NCI-H2227 treated with DMSO at 0.1 percent for 48 hours (cell line): ENCODE measurements at regions not wholly inside any gene's neighbourhood (a gene's known extent, or its start where the extent isn't known, plus 50 kb on each side); places are given as distances from the start of the nearest gene placed in this dataset.
A peak's percentile ranks its signal among the peaks of the same experiment; 100 is the strongest.

Experiments used
- DNase-seq: peaks from one replicate; lab custom pipeline; 2025; lab: John Stamatoyannopoulos, UW

DNA sequence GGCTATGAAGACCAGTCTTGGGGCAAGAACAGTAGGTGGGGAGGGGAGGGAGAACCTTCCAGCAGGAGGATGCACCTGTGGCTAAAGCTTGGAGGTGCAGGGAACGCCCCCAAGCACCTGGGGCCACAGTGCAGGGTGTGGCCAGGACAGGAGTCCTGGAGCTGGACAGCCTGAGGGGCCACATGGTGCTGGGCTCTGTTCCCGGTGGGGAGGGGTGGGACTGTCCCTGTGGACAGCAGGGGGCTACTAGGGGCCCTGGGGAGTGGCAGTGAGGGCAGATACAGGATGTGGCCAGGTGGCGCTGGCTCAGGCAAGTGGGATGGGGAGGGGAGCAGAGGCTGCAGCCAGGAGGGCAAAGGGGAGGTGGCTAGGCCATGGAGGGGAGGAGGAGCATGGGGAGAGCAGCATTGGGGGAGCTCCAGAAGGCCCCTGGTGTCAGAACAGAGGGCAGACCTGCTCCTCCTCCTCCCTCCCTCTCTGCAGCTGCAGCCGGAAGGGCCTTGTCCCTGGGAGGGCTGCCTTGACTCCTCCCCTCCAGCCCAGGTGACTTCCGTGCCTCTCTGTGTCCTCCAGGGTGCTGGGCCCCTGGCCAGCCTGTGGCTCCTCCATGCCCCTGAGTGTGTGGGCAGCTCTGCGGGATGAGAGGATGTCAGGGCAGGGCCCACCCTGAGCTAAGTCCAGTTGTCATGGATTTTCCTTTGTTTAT is 68.4 kb upstream of the DLK1 start:
- no peak for DNase-seq

GRCh38 chr14:100659345-100660001 is 67.2 kb upstream of the DLK1 start:
- DNase-seq, result no peak

DNA sequence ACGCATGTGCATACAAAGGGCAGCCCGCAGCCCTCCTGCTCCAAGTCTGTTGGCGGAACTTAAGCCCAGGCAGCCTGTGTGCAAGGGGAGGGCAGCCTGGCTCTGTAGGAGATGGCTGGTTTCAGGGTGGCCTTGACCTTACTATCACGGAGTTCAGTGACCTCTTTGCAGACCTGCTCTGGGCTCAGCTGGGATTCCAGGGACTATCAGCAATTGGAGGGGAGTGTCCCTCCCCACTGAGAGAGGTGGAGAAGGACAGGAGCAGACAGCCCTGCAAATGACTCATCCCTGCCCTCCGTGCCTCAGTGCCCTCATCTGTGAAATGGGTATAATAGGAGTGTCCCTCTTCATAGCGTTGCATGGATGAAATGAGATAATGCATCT is 66.2 kb upstream of the DLK1 start:
- no peak for DNase-seq

DNA sequence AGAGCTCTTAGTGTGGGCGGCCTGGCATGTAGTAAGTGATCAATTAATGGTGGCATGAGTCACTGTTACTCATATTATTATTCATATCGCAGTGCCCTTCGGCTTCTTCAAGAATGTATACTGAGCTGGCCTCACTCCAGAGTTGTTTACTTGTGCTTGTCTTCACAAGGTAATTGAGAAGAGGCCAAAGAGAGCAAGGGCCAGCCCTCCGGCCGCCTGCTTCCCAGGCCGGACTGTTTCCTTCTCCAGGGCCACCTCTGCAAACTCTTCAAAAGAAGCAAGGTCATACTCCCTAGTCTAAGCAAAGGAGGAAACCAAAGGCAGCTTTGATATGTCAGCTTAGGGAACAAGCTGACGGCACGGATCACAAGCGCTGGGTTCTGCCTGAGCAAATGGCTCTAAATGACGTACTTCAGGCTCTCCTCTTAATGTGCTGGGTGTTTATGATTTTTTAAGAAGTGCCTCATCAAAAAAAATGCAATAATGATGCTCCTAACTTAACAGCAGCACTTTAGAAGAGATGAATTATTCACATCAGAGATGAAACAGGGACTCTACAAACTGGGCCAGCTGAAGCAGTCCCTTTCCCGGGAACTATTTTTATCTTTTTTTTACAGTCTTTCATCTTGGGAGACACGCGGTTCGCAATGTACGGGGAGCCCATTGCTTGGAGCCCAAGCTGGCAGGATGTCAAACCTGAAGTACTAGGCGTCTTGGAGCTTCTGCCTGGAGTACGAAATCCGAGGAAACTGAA is 65.6 kb upstream of the DLK1 start:
- peak; percentile 47 for DNase-seq

DNA sequence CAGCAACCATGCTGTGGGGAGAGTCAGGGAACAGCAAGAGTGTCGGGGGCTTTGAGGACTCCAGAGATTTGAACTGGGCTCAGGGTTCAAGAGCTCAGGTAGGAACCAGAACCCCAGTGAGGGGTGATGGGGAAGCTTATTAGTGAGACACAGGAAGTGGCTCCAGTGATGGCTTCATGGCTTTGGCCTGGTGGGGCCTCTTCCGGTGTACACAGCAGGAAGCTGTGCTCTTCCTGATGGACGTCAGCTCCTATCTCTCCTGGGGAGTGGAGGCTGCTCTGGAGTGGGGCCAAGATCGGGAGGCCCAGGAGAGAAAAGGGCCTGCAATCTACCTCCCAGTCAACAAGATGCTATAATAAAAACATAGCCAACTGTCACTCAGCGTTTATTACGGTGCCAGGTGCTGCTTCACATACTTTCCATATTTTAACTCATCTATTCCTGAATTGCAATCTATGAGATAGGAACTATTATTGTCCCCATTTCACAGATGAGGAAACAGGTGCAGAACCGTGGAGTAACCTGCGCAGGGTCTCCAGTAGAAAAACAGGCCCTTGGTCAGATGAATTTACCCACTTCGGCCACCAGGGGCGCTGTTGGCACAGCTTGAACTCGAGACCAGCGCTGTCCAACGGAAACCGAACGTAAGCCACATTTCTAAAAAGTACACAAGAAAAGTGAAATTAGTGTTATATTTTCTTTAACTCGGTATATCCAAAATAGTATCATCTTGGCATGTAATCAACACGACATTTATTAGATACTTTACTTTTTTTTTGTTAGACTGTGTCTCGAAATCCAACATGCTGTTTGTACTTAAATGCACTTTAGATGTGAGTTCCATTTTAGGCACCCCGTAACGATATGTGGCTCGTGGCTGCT is 63.6 kb upstream of the DLK1 start:
- no peak for DNase-seq

GRCh38 chr14:100663761-100664052 is 63.0 kb upstream of the DLK1 start:
- no peak for DNase-seq

GRCh38 chr14:100664231-100664630 is 62.5 kb upstream of the DLK1 start:
- no peak for DNase-seq

DNA sequence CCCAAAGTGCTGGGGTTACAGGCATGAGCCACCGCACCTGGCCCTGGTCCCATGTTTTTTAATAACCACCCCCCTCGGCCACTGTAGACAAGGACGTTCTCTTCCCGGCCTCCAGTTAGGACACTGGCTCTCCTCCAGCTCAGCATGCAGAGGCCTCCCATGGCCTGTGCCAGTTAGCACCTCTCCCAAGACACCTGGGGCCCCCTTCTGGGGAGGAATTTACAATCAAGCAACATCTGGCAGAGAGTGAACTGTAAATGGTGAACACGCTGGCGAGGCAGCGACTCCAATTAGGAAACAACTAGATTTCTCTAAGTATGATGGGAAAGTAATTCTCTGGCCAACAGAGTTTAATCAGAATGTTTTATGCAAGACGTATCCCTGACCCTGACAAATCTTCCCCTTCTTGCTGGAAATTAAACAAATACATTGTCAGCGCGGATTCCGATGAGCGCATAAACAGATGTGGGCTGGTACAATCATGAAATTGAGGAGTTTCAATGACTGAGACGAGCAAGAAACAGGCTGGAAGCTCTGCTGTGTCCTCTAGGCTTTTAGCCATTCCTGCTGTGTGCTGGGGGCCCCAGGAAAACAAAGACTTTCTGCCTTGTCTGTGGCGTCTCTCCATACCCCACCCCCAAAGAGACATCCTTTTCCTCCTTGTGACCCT is 61.7 kb upstream of the DLK1 start:
- no peak for DNase-seq

- no peak for DNase-seq
Measured at GRCh38 chr14:100665511-100666032, 61.1 kb upstream of the DLK1 start.

- DNase-seq, result no peak
Measured at GRCh38 chr14:100666403-100666802, 60.3 kb upstream of the DLK1 start.

DNA sequence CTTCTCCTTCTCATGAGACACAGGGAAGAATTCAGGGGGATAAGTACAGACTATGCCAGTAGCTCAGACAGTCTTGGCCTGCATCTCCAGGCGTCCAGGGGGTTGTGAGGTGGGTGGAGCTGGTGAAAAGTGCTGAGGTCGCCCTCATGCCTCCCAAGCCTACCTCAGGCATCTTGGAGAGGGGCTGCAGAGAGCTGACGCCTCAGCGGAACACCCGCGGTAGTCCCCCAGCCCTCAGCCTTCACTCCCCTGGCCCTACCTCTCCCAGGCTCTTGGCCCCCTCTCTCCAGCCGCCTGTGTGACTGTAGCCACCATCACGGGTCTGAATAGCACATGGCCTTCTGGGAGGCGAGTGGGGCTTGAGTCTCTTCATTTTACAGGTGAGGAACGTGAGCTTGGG is 59.8 kb upstream of the DLK1 start:
- no peak for DNase-seq

GRCh38 chr14:100667656-100668055 is 59.0 kb upstream of the DLK1 start:
- DNase-seq, result no peak

- DNase-seq, result no peak
Measured at GRCh38 chr14:100668352-100668751, 58.3 kb upstream of the DLK1 start.

DNA sequence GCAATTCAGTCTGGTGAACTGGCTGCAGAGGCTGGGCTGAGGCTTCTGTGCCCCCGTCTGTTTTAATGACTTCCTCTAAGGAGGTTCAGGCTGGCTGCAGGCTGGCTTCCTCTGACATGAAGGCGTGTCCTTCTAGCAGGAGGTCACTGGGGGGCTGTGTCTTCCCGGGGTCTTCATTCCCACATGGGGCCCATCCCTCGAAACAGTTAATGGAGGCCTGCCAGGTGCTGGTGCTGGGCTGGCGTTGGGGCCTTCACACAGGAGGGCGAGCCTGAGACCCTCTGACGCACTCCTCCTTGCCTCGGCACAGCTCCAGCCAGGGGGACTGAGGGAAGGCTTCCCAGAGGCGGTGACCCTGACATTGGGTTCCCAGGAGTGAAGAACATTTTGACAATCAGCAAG is 57.7 kb upstream of the DLK1 start:
- DNase-seq, result no peak

DNA sequence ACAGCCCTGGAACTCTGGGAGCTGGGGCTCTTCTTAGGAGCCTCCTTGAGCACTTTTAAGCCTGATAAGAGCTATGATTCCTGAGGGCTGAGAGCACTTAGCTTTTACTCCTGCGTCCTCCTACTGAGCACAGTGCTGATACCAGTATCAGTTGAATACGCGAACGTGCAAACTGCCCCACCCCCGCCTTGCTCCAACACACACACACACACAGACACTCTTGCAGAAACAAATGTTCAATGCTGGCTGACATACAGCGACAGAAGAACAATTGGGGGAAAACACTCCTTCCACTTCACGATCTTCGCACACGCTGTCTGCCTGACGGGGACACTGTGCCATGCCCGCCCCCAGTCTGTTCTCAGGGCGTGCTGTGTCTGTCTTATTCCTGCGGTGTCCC is 57.2 kb upstream of the DLK1 start:
- peak; percentile 49 for DNase-seq

GRCh38 chr14:100670017-100670752 is 56.5 kb upstream of the DLK1 start:
- DNase-seq, result no peak

DNA sequence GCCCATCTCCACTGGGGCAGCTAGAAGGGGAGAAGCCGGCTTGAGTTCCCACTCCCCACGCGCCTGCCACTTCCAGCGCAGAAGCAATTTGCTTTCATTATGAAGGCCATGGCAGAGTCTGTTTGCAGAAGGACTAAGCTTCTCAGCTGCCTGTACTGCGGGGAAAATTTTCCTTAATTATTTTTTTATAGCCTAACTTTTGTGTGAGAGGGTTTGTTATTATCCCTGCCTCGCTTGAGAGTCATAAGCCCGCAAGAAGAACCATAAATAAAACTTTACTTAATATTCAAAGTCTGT is 56.0 kb upstream of the DLK1 start:
- DNase-seq, result peak; percentile 49

DNA sequence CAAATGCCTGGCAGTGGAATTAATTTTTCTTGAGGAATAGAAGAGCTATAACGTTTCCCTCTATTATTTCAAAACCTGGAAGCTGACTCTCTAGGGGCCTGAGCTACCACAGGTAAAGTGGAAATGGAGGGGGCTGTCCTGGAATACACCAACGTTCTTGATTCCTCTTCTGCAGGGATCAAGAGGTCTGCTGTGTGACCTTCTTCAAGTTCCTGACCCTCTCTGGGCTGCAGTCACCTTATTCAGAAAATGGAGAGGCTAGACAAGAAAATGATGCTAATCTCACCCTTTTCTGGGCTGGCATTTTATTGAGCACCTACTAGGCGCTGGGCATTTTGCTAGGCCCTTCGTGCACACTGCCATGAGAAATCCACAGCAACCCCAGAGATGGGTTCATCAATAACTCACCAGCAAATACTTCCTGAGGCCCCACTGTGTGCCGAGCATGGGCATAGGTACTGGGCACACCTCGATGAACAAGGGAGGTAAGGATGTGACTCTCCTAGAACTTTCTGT is 55.2 kb upstream of the DLK1 start:
- DNase-seq, result no peak

DNA sequence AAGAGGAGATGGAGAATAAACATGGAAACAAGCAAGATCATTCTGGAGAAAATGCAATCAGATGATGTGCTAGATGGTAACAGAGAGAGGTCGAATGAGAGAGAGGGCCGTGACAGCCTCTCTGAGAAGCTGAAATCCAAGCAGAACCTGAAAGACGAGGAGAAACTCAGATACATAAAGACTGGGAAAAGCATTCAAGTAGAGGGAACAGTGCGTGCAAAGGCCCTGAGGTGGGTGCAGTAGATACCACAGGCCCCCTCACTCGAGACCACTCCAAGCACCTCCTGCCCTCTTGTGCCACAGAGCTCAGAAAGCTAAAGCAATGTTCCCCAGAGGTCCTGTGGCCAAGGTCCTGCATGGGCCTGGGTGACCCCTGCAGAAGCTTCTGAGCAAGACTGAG is 54.8 kb upstream of the DLK1 start:
- no peak for DNase-seq

DNA sequence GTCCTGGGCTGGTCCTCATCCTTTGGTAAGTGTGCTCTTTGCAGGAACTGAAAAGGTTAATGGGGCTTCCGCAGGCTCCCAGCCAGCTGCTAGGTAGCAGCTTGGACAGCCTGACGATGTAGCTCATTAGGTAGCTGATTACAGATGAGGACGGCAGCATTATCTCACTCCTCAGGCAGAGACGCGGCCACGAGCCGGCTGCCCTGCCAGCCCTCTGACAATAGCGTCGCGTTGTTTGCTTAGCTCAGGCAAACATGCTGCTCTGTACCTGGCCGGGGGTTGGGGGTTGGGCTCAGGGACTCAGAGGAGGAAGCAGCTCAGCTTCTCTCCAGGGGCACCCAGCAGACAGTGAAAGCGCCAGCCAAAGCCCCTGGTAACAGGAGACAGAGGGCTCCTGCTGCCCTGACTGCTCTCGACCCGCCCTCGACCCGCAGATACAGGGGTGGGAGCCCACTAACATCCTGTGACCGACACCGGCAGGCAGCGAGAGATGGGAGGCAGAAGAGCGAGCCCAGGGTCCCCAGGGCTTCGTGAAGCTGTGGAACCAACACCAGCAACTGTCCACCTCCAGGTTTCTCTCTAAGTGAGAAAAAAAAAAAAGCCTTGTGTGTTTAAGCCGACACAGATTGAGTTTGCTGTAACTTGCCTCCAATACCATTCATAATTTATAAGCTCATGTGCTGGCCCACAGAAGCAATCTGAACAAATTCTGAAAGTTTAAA is 53.4 kb upstream of the DLK1 start:
- peak; percentile 50 for DNase-seq
